ENCODE measurements at regions not wholly inside any gene's neighbourhood (a gene's known extent, or its start where the extent isn't known, plus 50 kb on each side); places are given as distances from the start of the nearest gene placed in this dataset.
A peak's percentile ranks its signal among the peaks of the same experiment; 100 is the strongest.

GRCh38 chr13:73772449-73773167 is 361.6 kb downstream of the KLF12 start:
- no peaks in the 10 kb centered on the region for H3K27me3 ChIP-seq (ENCODE audit: insufficient read depth, low read length)
- DNase-seq (ENCODE audit: low read depth) (no peak), FAIRE-seq (no peak)
- no peak overlapping the region for H2AFZ ChIP-seq (ENCODE audit: low read depth, low read length)
- H3K27ac ChIP-seq (ENCODE audit: low read depth, low read length) = no peak overlapping the region
- no peak overlapping the region for H3K9ac ChIP-seq (ENCODE audit: low read length)
- peaks cover 4% of the 10 kb centered on the region for H4K20me1 ChIP-seq (ENCODE audit: insufficient read depth, low read length)
- TF ChIP-seq CTCF (IDR thresholded peaks at IDR 0.05; ENCODE audit: insufficient read depth, low read depth, low read length) (no peak), EZH2 (IDR thresholded peaks at IDR 0.05; ENCODE audit: insufficient read depth, low read length) (no peak)
- Mint-ChIP-seq H3K36me3 (ENCODE audit: low read depth, unreplicated experiment) (peaks cover 20% of the 10 kb centered on the region), H3K27me3 (ENCODE audit: low read depth, unreplicated experiment) (no peaks in the 10 kb centered on the region), H3K27ac (ENCODE audit: unreplicated experiment) (no peak overlapping the region), H3K4me1 (ENCODE audit: low read depth, unreplicated experiment) (peaks cover 1% of the 10 kb centered on the region), H3K9me3 (ENCODE audit: unreplicated experiment) (peaks cover 6% of the 10 kb centered on the region), H3K4me3 (ENCODE audit: unreplicated experiment) (no peak overlapping the region)
- H3K36me3 ChIP-seq (ENCODE audit: insufficient read depth, low read length) = no peaks in the 10 kb centered on the region
- H3K4me2 ChIP-seq (ENCODE audit: low read length) = no peak overlapping the region
- H3K4me3 ChIP-seq (ENCODE audit: insufficient read depth, low read depth, low read length) = no peak overlapping the region
- no peaks in the 10 kb centered on the region for H3K4me1 ChIP-seq (ENCODE audit: insufficient read depth, low read length)
- no peaks in the 10 kb centered on the region for H3K9me3 ChIP-seq (ENCODE audit: insufficient read depth, low read depth, low read length)
- H3K79me2 ChIP-seq (ENCODE audit: insufficient read depth, low read length) = no peaks in the 10 kb centered on the region

GRCh38 chr13:73767747-73768315 is 366.4 kb downstream of the KLF12 start:
- Histone ChIP-seq H3K9ac (ENCODE audit: low read length) (no peak overlapping the region), H3K9me3 (ENCODE audit: insufficient read depth, low read depth, low read length) (no peaks in the 10 kb centered on the region), H4K20me1 (ENCODE audit: insufficient read depth, low read length) (peaks cover 4% of the 10 kb centered on the region), H3K27ac (ENCODE audit: low read depth, low read length) (no peak overlapping the region), H3K27me3 (ENCODE audit: insufficient read depth, low read length) (no peaks in the 10 kb centered on the region), H3K4me3 (ENCODE audit: insufficient read depth, low read depth, low read length) (no peak overlapping the region), H3K36me3 (ENCODE audit: insufficient read depth, low read length) (peaks cover 3% of the 10 kb centered on the region), H3K4me1 (ENCODE audit: insufficient read depth, low read length) (peaks cover 14% of the 10 kb centered on the region), H3K79me2 (ENCODE audit: insufficient read depth, low read length) (no peaks in the 10 kb centered on the region), H2AFZ (ENCODE audit: low read depth, low read length) (no peak overlapping the region), H3K4me2 (ENCODE audit: low read length) (no peak overlapping the region)
- Mint-ChIP-seq H3K9me3 (ENCODE audit: unreplicated experiment) (peaks cover 3% of the 10 kb centered on the region), H3K36me3 (ENCODE audit: low read depth, unreplicated experiment) (peaks cover 13% of the 10 kb centered on the region), H3K27ac (ENCODE audit: unreplicated experiment) (no peak overlapping the region), H3K4me1 (ENCODE audit: low read depth, unreplicated experiment) (peaks cover 27% of the 10 kb centered on the region), H3K27me3 (ENCODE audit: low read depth, unreplicated experiment) (no peaks in the 10 kb centered on the region), H3K4me3 (ENCODE audit: unreplicated experiment) (no peak overlapping the region)
- DNase-seq (ENCODE audit: low read depth) (no peak), FAIRE-seq (no peak)
- TF ChIP-seq EZH2 (IDR thresholded peaks at IDR 0.05; ENCODE audit: insufficient read depth, low read length) (no peak), CTCF (IDR thresholded peaks at IDR 0.05; ENCODE audit: insufficient read depth, low read depth, low read length) (peak; percentile 28)

- Histone ChIP-seq H3K36me3 (ENCODE audit: insufficient read depth, low read length) (peaks cover 3% of the 10 kb centered on the region), H3K4me2 (ENCODE audit: low read length) (no peak overlapping the region), H3K4me1 (ENCODE audit: insufficient read depth, low read length) (peaks cover 14% of the 10 kb centered on the region), H3K79me2 (ENCODE audit: insufficient read depth, low read length) (no peaks in the 10 kb centered on the region), H3K27ac (ENCODE audit: low read depth, low read length) (no peak overlapping the region), H3K9me3 (ENCODE audit: insufficient read depth, low read depth, low read length) (no peaks in the 10 kb centered on the region), H2AFZ (ENCODE audit: low read depth, low read length) (no peak overlapping the region), H3K4me3 (ENCODE audit: insufficient read depth, low read depth, low read length) (no peak overlapping the region), H3K9ac (ENCODE audit: low read length) (no peak overlapping the region), H3K27me3 (ENCODE audit: insufficient read depth, low read length) (no peaks in the 10 kb centered on the region), H4K20me1 (ENCODE audit: insufficient read depth, low read length) (peaks cover 4% of the 10 kb centered on the region)
- Mint-ChIP-seq H3K36me3 (ENCODE audit: low read depth, unreplicated experiment) (peaks cover 7% of the 10 kb centered on the region), H3K4me1 (ENCODE audit: low read depth, unreplicated experiment) (peaks cover 27% of the 10 kb centered on the region), H3K27ac (ENCODE audit: unreplicated experiment) (no peak overlapping the region), H3K9me3 (ENCODE audit: unreplicated experiment) (peaks cover 1% of the 10 kb centered on the region), H3K27me3 (ENCODE audit: low read depth, unreplicated experiment) (no peaks in the 10 kb centered on the region), H3K4me3 (ENCODE audit: unreplicated experiment) (no peak overlapping the region)
- DNase-seq (ENCODE audit: low read depth) (peak; percentile 27), FAIRE-seq (no peak)
- no peak for TF ChIP-seq CTCF (IDR thresholded peaks at IDR 0.05; ENCODE audit: insufficient read depth, low read depth, low read length)
- TF ChIP-seq EZH2 (IDR thresholded peaks at IDR 0.05; ENCODE audit: insufficient read depth, low read length) = no peak
Measured at GRCh38 chr13:73767191-73767741, 366.9 kb downstream of the KLF12 start.
